GM23248 (cell line): ENCODE measurements at regions not wholly inside any gene's neighbourhood (a gene's known extent, or its start where the extent isn't known, plus 50 kb on each side); places are given as distances from the start of the nearest gene placed in this dataset.

Source experiments
- DNase-seq: peaks from one replicate; pipeline ENCODE4 v3.0.0-alpha.2; 2015
- H2AFZ ChIP-seq: fragments of 200-600 bp; sonication (generic); 2 replicates; pipeline ENCODE4 v1.6.1; 2016; ENCODE audit warnings: antibody characterized with exemption
- H3F3A ChIP-seq: fragments of 200-600 bp; sonication (generic); 2 replicates; pipeline ENCODE4 v1.6.1; 2016; ENCODE audit warnings: mild to moderate bottlenecking, antibody characterized with exemption, mixed run types; ENCODE audit not compliant: insufficient read depth
- H3K27ac ChIP-seq: fragments of 200-600 bp; sonication (generic); 2 replicates; pipeline ENCODE4 v1.5.1; 2016; ENCODE audit warnings: mild to moderate bottlenecking
- H3K27me3 ChIP-seq: fragments of 200-600 bp; sonication (generic); replicated peaks from 2 replicates; pipeline ENCODE4 v1.6.1; 2016; ENCODE audit warnings: mild to moderate bottlenecking; ENCODE audit not compliant: insufficient read depth
- H3K36me3 ChIP-seq: fragments of 200-600 bp; sonication (generic); 2 replicates; pipeline ENCODE4 v1.6.1; 2016; ENCODE audit warnings: low read depth, mild to moderate bottlenecking
- H3K4me1 ChIP-seq: fragments of 200-600 bp; sonication (generic); 2 replicates; pipeline ENCODE4 v1.6.1; 2016; ENCODE audit warnings: mild to moderate bottlenecking; ENCODE audit not compliant: insufficient read depth
- H3K4me2 ChIP-seq: fragments of 200-600 bp; sonication (generic); one replicate; pipeline ENCODE4 v1.6.1; 2016; ENCODE audit warnings: mild to moderate bottlenecking; ENCODE audit not compliant: unreplicated experiment
- H3K4me3 ChIP-seq: fragments of 200-600 bp; sonication (generic); 2 replicates; pipeline ENCODE4 v1.5.1; 2016; ENCODE audit warnings: mild to moderate bottlenecking
- H3K79me2 ChIP-seq: fragments of 200-600 bp; sonication (generic); 2 replicates; pipeline ENCODE4 v1.6.1; 2016; ENCODE audit warnings: mild to moderate bottlenecking; ENCODE audit not compliant: insufficient read depth
- H3K9ac ChIP-seq: fragments of 200-600 bp; sonication (generic); 2 replicates; pipeline ENCODE4 v1.6.1; 2016; ENCODE audit warnings: mild to moderate bottlenecking
- H3K9me2 ChIP-seq: fragments of 200-600 bp; sonication (generic); 2 replicates; pipeline ENCODE4 v1.6.1; 2016; ENCODE audit warnings: mixed run types, mild to moderate bottlenecking, moderate library complexity; ENCODE audit not compliant: insufficient read depth
- H3K9me3 ChIP-seq: fragments of 200-600 bp; sonication (generic); one replicate; pipeline ENCODE4 v1.6.1; 2017; ENCODE audit warnings: low read depth
- H4K20me1 ChIP-seq: fragments of 200-600 bp; sonication (generic); 2 replicates; pipeline ENCODE4 v1.6.0; 2016; ENCODE audit not compliant: insufficient read depth
- EZH2 ChIP-seq: fragments of 200-600 bp; sonication (generic); IDR thresholded peaks from 2 replicates; pipeline ENCODE4 v1.6.1; 2018; ENCODE audit warnings: antibody characterized with exemption, mild to moderate bottlenecking; ENCODE audit not compliant: insufficient read depth, poor library complexity, severe bottlenecking
- EZH2phosphoT487 ChIP-seq: fragments of 200-600 bp; sonication (generic); IDR thresholded peaks from 2 replicates; pipeline ENCODE4 v1.6.1; 2018; ENCODE audit warnings: antibody characterized with exemption, moderate library complexity, mild to moderate bottlenecking, low read depth; ENCODE audit not compliant: insufficient read depth
- WGBS, 2 experiments: methylation state at CpG; one replicate each; pipeline ENCODE4 v1.1.6; 2015 to 2017; ENCODE audit warnings: low lambda C conversion rate in 2 of 2, low coverage in 1 of 2; ENCODE audit errors: missing lambda C conversion rate in 2 of 2; 5-methylcytosine and 5-hydroxymethylcytosine counted together
- in situ Hi-C: fragments of 300-500 bp; cut with MboI; formaldehyde crosslinking; loops from 2 replicates; pipeline ENCODE4 v1.15.0; 2020

- in situ Hi-C loops: no loop called here
- no peak overlapping the region for H3K4me3 ChIP-seq
- no peaks in the 10 kb centered on the region for H4K20me1 ChIP-seq
- H3K9me3 ChIP-seq: no peaks in the 10 kb centered on the region
- H3K4me2 ChIP-seq: no peak overlapping the region
- H3K36me3 ChIP-seq: no peaks in the 10 kb centered on the region
- DNase-seq: no peak
- no peaks in the 10 kb centered on the region for H3K79me2 ChIP-seq
- no peak overlapping the region for H3K9ac ChIP-seq
- 39 to 42% methylated on average over 5 of the region's 5 CpGs for WGBS, 2 experiments
- H3F3A ChIP-seq: no peaks in the 10 kb centered on the region
- no peaks in the 10 kb centered on the region for H3K27me3 ChIP-seq
- no peaks in the 10 kb centered on the region for H3K4me1 ChIP-seq
- TF ChIP-seq EZH2 (no peak), EZH2phosphoT487 (no peak)
- H3K27ac ChIP-seq: no peak overlapping the region
- H2AFZ ChIP-seq: no peak overlapping the region
- H3K9me2 ChIP-seq: no peaks in the 10 kb centered on the region
Measured at GRCh38 chr20:60144974-60145527, 186.8 kb downstream of the CDH26 start.

- Histone ChIP-seq H3K79me2 (no peaks in the 10 kb centered on the region), H3K36me3 (no peaks in the 10 kb centered on the region), H2AFZ (no peak overlapping the region), H3K9ac (no peak overlapping the region), H3K4me3 (no peak overlapping the region), H3K4me2 (no peak overlapping the region), H3K9me3 (no peaks in the 10 kb centered on the region), H3K9me2 (no peaks in the 10 kb centered on the region), H3K4me1 (no peaks in the 10 kb centered on the region), H3K27ac (no peak overlapping the region), H3K27me3 (no peaks in the 10 kb centered on the region), H4K20me1 (no peaks in the 10 kb centered on the region), H3F3A (no peaks in the 10 kb centered on the region)
- 52 to 55% methylated on average over 2 of the region's 2 CpGs for WGBS, 2 experiments
- no peak for DNase-seq
- no peak for TF ChIP-seq EZH2phosphoT487
- no peak for TF ChIP-seq EZH2
- in situ Hi-C loops: no loop called here
Measured at GRCh38 chr20:60147004-60147403, 188.8 kb downstream of the CDH26 start.

- DNase-seq: no peak
- Histone ChIP-seq H3K79me2 (no peaks in the 10 kb centered on the region), H3F3A (no peaks in the 10 kb centered on the region), H3K4me2 (no peak overlapping the region), H3K27me3 (no peaks in the 10 kb centered on the region), H3K27ac (no peak overlapping the region), H3K4me1 (no peaks in the 10 kb centered on the region), H3K36me3 (no peaks in the 10 kb centered on the region), H3K9me3 (no peaks in the 10 kb centered on the region), H3K4me3 (no peak overlapping the region), H3K9ac (no peak overlapping the region), H4K20me1 (no peaks in the 10 kb centered on the region), H3K9me2 (no peaks in the 10 kb centered on the region; the same call in 1 of the 2 replicates), H2AFZ (no peak overlapping the region)
- in situ Hi-C loops: no loop called here
- TF ChIP-seq EZH2phosphoT487 (no peak), EZH2 (no peak)
Measured at GRCh38 chr20:60148885-60149284, 190.7 kb downstream of the CDH26 start.

DNA sequence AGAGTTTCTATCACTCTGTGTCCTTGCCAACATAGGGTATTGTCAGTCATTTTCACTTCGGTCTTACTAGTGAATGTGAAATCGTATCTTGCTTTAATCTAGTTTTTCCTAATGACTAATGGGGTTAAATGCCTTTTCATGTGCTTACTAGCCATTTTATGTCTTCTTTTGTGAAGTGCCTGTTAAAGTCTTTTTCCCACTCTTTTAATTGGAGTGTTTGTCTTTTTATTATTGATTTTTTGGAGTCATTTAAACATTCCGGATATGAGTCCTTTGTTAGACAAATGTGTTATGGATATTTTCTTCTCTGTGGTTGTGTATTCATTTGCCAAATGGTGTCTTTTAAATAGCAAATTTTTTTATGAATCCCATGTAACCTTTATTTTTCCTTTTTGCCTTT is 194.6 kb downstream of the CDH26 start:
- H3F3A ChIP-seq: no peaks in the 10 kb centered on the region
- WGBS, 2 experiments: 51% methylated on average over 3 of the region's 3 CpGs
- no peaks in the 10 kb centered on the region for H3K4me1 ChIP-seq

DNA sequence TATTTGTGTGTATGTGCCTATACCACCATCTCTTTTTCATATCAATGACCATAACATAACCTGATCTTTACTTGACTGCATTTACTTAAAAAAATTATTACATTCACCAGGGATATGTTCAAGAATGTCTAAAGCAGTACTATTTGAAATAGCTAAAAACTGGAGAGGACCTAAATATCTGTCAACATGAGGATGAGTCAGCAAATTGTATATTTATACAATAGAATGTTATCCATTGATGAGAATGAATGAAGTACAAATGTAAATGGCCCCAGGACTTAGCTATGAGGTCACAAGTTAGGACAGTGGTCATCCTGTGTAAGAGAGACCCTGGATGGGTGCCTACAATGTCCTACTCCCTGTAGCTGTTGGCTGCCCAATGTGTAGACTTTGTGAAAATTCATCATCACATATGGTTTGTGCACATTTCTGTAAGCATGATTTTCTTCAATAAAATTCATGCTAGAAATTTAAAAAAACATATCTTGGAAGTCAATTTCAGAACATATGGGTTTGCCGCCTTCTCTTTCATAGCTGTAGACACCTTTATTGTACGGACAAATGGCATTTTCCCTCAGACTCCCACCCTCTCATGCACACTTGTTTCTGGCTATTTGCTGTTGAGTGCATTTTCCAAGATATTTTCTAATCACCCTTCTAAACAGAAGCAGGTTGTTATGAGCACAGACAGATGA is 202.4 kb downstream of the CDH26 start:
- no peak for DNase-seq
- no peak for TF ChIP-seq EZH2
- H2AFZ ChIP-seq: no peak overlapping the region
- H3K27me3 ChIP-seq: no peaks in the 10 kb centered on the region
- 27 to 45% methylated on average over 2 of the region's 2 CpGs for WGBS, 2 experiments
- H3K27ac ChIP-seq: no peak overlapping the region
- no peaks in the 10 kb centered on the region for H3K9me3 ChIP-seq
- no peak overlapping the region for H3K9ac ChIP-seq
- no peaks in the 10 kb centered on the region for H3K79me2 ChIP-seq
- H4K20me1 ChIP-seq: no peaks in the 10 kb centered on the region
- no peaks in the 10 kb centered on the region for H3K4me1 ChIP-seq
- H3K36me3 ChIP-seq: no peaks in the 10 kb centered on the region
- H3F3A ChIP-seq: no peaks in the 10 kb centered on the region
- no peak overlapping the region for H3K4me3 ChIP-seq
- H3K9me2 ChIP-seq: no peaks in the 10 kb centered on the region
- H3K4me2 ChIP-seq: no peak overlapping the region
- in situ Hi-C loops: no loop called here

More for the DNA sequence above, 194.6 kb downstream of the CDH26 start:
- in situ Hi-C loops: no loop called here
- no peaks in the 10 kb centered on the region for H3K9me3 ChIP-seq
- H3K36me3 ChIP-seq: no peaks in the 10 kb centered on the region
- no peak overlapping the region for H3K4me3 ChIP-seq
- no peaks in the 10 kb centered on the region for H3K79me2 ChIP-seq
- no peaks in the 10 kb centered on the region for H3K27me3 ChIP-seq
- no peak for TF ChIP-seq EZH2
- no peak for TF ChIP-seq EZH2phosphoT487
- no peak for DNase-seq
- no peak overlapping the region for H3K27ac ChIP-seq
- no peak overlapping the region for H3K4me2 ChIP-seq
- no peak overlapping the region for H2AFZ ChIP-seq
- H4K20me1 ChIP-seq: no peaks in the 10 kb centered on the region
- no peak overlapping the region for H3K9ac ChIP-seq
- H3K9me2 ChIP-seq: no peaks in the 10 kb centered on the region; the same call in 1 of the 2 replicates
